Stomach (tissue), 8 donors: ENCODE measurements at regions not wholly inside any gene's neighbourhood (a gene's known extent, or its start where the extent isn't known, plus 50 kb on each side); places are given as distances from the start of the nearest gene placed in this dataset.

Experiments used
- DNase-seq, 2 donors: peaks; one replicate each; pipeline versions ENCODE4 v3.0.0 to v3.0.0-alpha.2; 2013 to 2019
- H3K27ac ChIP-seq, 5 donors: fragments of 200-600 bp in 4 of 5; sonication (generic) in 4 of 5; one replicate each; pipeline ENCODE4 v1.5.1; 2013 to 2019; ENCODE audit warnings: mild to moderate bottlenecking in 1 of 5, moderate library complexity in 1 of 5
- H3K27me3 ChIP-seq, 3 donors: fragments of 200-600 bp; sonication (generic); one replicate each; pipeline ENCODE4 v1.5.1; 2017 to 2019; ENCODE audit warnings: mixed run types in 1 of 3
- H3K36me3 ChIP-seq, 4 donors: fragments of 200-600 bp; sonication (generic); 1 replicate in 3 of 4; 2 replicates in 1 of 4; pipeline ENCODE4 v1.5.1; 2016 to 2019
- H3K4me1 ChIP-seq, 4 donors: fragments of 200-600 bp; sonication (generic); one replicate each; pipeline ENCODE4 v1.5.1; 2016 to 2019
- H3K4me3 ChIP-seq, 4 donors: fragments of 200-600 bp; sonication (generic) in 3 of 4; one replicate each; pipeline ENCODE4 v1.5.1; 2016 to 2019; ENCODE audit warnings: mild to moderate bottlenecking in 1 of 4
- H3K9me3 ChIP-seq, 4 donors: fragments of 200-600 bp; sonication (generic); one replicate each; pipeline ENCODE4 v1.5.1; 2016 to 2019
- EP300 ChIP-seq: sonication (generic); formaldehyde crosslinking; IDR thresholded peaks from one replicate; pipeline ENCODE4 v1.6.1; 2017; ENCODE audit warnings: antibody characterized with exemption
- POLR2A ChIP-seq, 4 donors: fragments of 450-650 bp; IDR thresholded peaks; one replicate each; pipeline ENCODE4 v1.6.1; 2016; ENCODE audit warnings: antibody characterized with exemption in 4 of 4, control low read depth in 2 of 4, mild to moderate bottlenecking in 1 of 4, moderate library complexity in 1 of 4
- POLR2AphosphoS5 ChIP-seq, 3 donors: sonication (generic); formaldehyde crosslinking; IDR thresholded peaks; one replicate each; pipeline ENCODE4 v1.6.1; 2016; ENCODE audit warnings: antibody characterized with exemption in 3 of 3
- WGBS, 5 donors: extraction: QIAGEN DNeasy Blood & Tissue Kit in 3 of 5; methylation state at CpG; one replicate each; pipeline versions ENCODE4 v1.1.5 to v1.1.7; 2013 to 2018; 5-methylcytosine and 5-hydroxymethylcytosine counted together
- intact Hi-C: fragments of 100-400 bp; cut with DNase I; formaldehyde crosslinking; loops from one replicate; pipeline ENCODE4 v1.15.1; 2023; ENCODE audit warnings: low total_unique reads
- TF ChIP-seq, protein P1 (sequence below), 7 experiments: fragments of 450-650 bp in 4 of 7; fragments of 200-600 bp in 3 of 7; sonication (generic) in 3 of 7; IDR thresholded peaks; one replicate each; pipeline ENCODE4 v1.5.1; 2016 to 2019; ENCODE audit warnings: antibody characterized with exemption in 7 of 7, control low read depth in 2 of 7, mild to moderate bottlenecking in 1 of 7
- donor health status: healthy with polysubstance abuse.
- donor health status: Bipolar disorder and iron deficiency.
- donor health status: healthy.

DNA sequence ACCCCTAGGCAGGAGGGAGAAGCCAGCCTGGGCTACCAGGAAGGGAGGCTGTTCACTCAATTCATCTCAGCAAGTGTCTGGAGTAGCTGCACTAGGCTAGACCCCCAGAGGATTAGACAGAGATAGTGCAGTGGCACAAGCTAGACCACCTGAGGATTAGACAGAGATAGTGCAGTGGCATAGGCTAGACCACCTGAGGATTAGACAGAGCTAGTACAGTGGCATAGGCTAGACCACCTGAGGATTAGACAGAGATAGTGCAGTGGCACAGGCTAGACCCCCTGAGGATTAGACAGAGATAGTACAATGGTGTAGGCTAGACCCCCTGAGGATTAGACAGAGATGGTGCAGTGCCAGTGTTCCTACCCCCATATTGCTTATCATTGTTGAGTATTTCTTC, 74.1 kb upstream of the SDK2 start:
- Histone ChIP-seq H3K36me3 (no peaks in the 10 kb centered on the region), H3K9me3 (no peaks in the 10 kb centered on the region), H3K4me3 (no peak overlapping the region), H3K27me3 (peaks cover 0 to 31% (median 0%) of the 10 kb centered on the region in 3 donors), H3K4me1 (peaks cover 6 to 24% (median 11%) of the 10 kb centered on the region in 4 donors), H3K27ac (no peak overlapping the region)
- no peak for TF ChIP-seq POLR2AphosphoS5 (IDR thresholded peaks at IDR 0.05)
- no peak for TF ChIP-seq EP300
- TF ChIP-seq, protein P1, sequence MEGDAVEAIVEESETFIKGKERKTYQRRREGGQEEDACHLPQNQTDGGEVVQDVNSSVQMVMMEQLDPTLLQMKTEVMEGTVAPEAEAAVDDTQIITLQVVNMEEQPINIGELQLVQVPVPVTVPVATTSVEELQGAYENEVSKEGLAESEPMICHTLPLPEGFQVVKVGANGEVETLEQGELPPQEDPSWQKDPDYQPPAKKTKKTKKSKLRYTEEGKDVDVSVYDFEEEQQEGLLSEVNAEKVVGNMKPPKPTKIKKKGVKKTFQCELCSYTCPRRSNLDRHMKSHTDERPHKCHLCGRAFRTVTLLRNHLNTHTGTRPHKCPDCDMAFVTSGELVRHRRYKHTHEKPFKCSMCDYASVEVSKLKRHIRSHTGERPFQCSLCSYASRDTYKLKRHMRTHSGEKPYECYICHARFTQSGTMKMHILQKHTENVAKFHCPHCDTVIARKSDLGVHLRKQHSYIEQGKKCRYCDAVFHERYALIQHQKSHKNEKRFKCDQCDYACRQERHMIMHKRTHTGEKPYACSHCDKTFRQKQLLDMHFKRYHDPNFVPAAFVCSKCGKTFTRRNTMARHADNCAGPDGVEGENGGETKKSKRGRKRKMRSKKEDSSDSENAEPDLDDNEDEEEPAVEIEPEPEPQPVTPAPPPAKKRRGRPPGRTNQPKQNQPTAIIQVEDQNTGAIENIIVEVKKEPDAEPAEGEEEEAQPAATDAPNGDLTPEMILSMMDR (IDR thresholded peaks at IDR 0.05) = no peak
- TF ChIP-seq POLR2A (IDR thresholded peaks at IDR 0.05) = no peak
- DNase-seq = no peak
- intact Hi-C loops = loop anchor here (10.0 kb wide), 1 partner anchor 144 kb away; no protein-coding TSS in a partner anchor

DNA sequence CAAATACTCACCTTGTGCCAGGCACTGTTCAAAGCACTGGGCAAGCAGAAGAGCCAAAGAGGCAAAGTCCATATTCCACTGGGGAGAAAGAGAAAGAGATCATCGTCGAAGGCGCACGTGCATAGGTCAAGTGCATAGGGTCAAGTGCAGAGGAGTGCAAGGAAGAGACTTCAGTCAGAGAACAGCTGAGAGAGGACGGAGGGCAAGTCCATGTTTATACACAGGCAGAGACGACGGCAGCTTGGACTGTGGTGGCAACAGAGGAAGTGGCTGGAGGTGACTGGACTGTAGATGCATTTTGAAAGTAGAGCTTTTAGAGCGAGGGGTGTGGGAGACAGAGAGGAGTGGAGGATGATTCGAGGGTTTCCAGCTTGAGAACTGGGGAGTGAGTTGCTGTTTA, 74.7 kb upstream of the SDK2 start:
- DNase-seq = peak in 1 of 2 donors; percentile 18
- Histone ChIP-seq H3K9me3 (no peaks in the 10 kb centered on the region), H3K27ac (no peak overlapping the region), H3K4me3 (no peak overlapping the region), H3K4me1 (peaks cover 6 to 24% (median 11%) of the 10 kb centered on the region in 4 donors), H3K27me3 (peaks cover 0 to 31% (median 0%) of the 10 kb centered on the region in 3 donors), H3K36me3 (no peaks in the 10 kb centered on the region)
- TF ChIP-seq, protein P1 (IDR thresholded peaks at IDR 0.05) = no peak
- TF ChIP-seq EP300 (no peak), POLR2A (IDR thresholded peaks at IDR 0.05) (no peak), POLR2AphosphoS5 (IDR thresholded peaks at IDR 0.05) (no peak)
- intact Hi-C loops = loop anchor here (10.0 kb wide), 1 partner anchor 144 kb away; no protein-coding TSS in a partner anchor
- WGBS, 5 donors = 31 to 51% (median 42%) methylated on average over 9 of the region's 9 CpGs

DNA sequence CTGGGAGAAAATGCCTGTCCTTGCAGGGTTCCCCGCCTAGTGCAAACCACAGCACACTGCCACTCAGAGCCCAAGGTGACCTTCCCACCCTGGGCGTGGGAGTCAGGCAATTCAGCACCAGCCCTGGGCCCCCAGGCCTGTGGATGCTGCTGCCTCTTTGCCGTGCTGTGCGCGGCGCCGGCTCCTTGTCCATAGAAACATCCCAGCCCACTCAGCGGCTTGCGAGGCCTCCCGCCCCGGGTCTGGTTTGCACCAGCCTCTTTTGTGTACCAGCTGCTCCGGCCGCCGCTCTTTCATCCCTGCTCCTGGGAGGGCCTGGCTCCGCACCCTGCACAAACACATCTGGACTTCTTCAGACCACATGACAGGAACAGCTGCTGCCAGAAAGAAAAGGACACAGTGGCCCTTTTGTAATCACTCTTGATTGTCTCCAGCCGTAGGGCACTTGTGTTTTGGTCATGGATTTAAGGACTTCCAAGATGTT, 75.4 kb upstream of the SDK2 start:
- no peaks in the 10 kb centered on the region for H3K36me3 ChIP-seq

DNA sequence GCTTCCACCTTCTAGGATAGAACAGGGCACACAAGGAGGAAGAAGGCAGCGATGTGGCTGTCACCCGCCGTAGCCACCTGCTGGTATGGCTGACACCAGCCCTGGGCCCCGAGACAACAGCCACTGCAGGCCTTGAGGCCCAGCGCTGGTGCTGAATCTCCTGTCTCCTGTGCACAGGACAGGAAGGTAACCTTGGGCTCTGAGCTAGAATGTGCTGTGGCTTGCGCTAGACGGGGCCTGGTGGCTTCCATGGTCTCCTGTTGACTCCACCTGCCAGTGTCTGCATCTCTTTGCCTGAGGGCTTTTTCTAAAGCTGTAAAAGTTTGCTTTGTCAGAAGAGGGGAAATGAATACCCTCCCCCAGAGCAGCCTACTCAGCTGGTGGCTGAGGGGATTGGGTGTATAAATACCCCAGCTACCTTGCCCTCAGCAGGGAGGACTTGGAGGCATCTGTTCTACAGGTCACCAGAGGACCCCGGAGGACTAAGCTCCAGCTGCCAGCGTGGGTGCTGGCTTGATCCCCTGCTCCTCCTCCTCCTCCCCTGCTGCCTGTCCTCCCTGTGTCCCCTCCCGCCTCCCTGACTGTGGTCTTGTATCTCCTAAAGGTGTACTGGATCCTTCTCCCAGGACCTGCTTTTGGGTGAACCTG, 76.1 kb upstream of the SDK2 start:
- Histone ChIP-seq H3K36me3 (no peaks in the 10 kb centered on the region), H3K9me3 (no peaks in the 10 kb centered on the region), H3K4me1 (peaks cover 6 to 24% (median 11%) of the 10 kb centered on the region in 4 donors), H3K27me3 (peaks cover 0 to 38% (median 0%) of the 10 kb centered on the region in 3 donors), H3K27ac (no peak overlapping the region), H3K4me3 (no peak overlapping the region)
- intact Hi-C loops = no loop called here
- TF ChIP-seq POLR2AphosphoS5 (IDR thresholded peaks at IDR 0.05) (no peak), EP300 (no peak), POLR2A (IDR thresholded peaks at IDR 0.05) (no peak)
- TF ChIP-seq, protein P1 (IDR thresholded peaks at IDR 0.05) = no peak
- 83 to 95% (median 90%) methylated on average over 10 of the region's 10 CpGs for WGBS, 5 donors
- DNase-seq = no peak

More for the DNA sequence above, 75.4 kb upstream of the SDK2 start:
- no peaks in the 10 kb centered on the region for H3K9me3 ChIP-seq
- H3K4me3 ChIP-seq = no peak overlapping the region
- peaks cover 6 to 24% (median 11%) of the 10 kb centered on the region in 4 donors for H3K4me1 ChIP-seq
- no peak overlapping the region for H3K27ac ChIP-seq
- peak in 1 of 2 donors; percentile 82 for DNase-seq
- WGBS, 5 donors = 22 to 45% (median 32%) methylated on average over 13 to 16 of the region's 16 CpGs
- intact Hi-C loops = loop anchor here (10.0 kb wide), 1 partner anchor 145 kb away; no protein-coding TSS in a partner anchor
- peaks cover 0 to 37% (median 0%) of the 10 kb centered on the region in 3 donors for H3K27me3 ChIP-seq
- peak in 2 of 3 donors; percentile 28 to 46 for TF ChIP-seq POLR2AphosphoS5 (IDR thresholded peaks at IDR 0.05)
- TF ChIP-seq, protein P1 (IDR thresholded peaks at IDR 0.05) = no peak
